LNCaP clone FGC (cell line): ENCODE measurements at regions not wholly inside any gene's neighbourhood (a gene's known extent, or its start where the extent isn't known, plus 50 kb on each side); places are given as distances from the start of the nearest gene placed in this dataset.

Experiments used
- DNase-seq: peaks from one replicate; pipeline ENCODE4 v3.0.0-alpha.2; 2011; ENCODE audit warnings: low read depth
- H3K4me3 ChIP-seq: 2 replicates; pipeline ENCODE4 v1.5.1; 2011; ENCODE audit warnings: mild to moderate bottlenecking, low read depth, low read length, control low read depth
- TF ChIP-seq, protein P1 (sequence below): IDR thresholded peaks from 2 replicates; pipeline ENCODE4 v1.5.1; 2012; ENCODE audit warnings: mild to moderate bottlenecking; ENCODE audit not compliant: control insufficient read depth, insufficient read depth; ENCODE audit errors: extremely low read depth

DNA sequence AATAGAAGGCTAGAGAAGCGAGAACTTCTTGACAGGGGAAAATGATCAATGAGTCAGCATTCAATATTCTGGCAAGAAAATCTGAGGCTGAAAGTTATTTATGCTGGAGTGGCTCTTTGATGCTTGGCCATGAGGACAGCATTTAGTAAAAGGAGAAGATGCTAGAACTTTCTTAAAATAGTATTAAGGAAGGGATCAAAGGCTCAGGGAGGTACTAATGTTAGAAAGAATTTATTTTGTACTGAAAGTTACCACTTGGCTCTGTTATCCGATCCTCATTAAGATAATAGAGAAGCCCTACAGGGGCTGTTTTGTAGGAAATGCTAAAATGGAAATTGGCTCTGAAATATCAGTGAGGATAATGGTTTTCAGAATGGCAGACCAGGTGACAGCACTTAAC, 1774.6 kb upstream of the PCDH20 start:
- no peak for DNase-seq
- TF ChIP-seq, protein P1, sequence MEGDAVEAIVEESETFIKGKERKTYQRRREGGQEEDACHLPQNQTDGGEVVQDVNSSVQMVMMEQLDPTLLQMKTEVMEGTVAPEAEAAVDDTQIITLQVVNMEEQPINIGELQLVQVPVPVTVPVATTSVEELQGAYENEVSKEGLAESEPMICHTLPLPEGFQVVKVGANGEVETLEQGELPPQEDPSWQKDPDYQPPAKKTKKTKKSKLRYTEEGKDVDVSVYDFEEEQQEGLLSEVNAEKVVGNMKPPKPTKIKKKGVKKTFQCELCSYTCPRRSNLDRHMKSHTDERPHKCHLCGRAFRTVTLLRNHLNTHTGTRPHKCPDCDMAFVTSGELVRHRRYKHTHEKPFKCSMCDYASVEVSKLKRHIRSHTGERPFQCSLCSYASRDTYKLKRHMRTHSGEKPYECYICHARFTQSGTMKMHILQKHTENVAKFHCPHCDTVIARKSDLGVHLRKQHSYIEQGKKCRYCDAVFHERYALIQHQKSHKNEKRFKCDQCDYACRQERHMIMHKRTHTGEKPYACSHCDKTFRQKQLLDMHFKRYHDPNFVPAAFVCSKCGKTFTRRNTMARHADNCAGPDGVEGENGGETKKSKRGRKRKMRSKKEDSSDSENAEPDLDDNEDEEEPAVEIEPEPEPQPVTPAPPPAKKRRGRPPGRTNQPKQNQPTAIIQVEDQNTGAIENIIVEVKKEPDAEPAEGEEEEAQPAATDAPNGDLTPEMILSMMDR: no peak
- no peak overlapping the region for H3K4me3 ChIP-seq

- no peak for DNase-seq
- TF ChIP-seq, protein P1: no peak
- H3K4me3 ChIP-seq: no peak overlapping the region
These were observed 1774.1 kb upstream of the PCDH20 start for GRCh38 chr13:63189712-63190111.

GRCh38 chr13:63184693-63185092, 1769.0 kb upstream of the PCDH20 start:
- TF ChIP-seq, protein P1: no peak
- DNase-seq: no peak
- H3K4me3 ChIP-seq: no peak overlapping the region

GRCh38 chr13:63175536-63175935, 1759.9 kb upstream of the PCDH20 start:
- no peak for DNase-seq
- TF ChIP-seq, protein P1: no peak
- H3K4me3 ChIP-seq: no peak overlapping the region

DNA sequence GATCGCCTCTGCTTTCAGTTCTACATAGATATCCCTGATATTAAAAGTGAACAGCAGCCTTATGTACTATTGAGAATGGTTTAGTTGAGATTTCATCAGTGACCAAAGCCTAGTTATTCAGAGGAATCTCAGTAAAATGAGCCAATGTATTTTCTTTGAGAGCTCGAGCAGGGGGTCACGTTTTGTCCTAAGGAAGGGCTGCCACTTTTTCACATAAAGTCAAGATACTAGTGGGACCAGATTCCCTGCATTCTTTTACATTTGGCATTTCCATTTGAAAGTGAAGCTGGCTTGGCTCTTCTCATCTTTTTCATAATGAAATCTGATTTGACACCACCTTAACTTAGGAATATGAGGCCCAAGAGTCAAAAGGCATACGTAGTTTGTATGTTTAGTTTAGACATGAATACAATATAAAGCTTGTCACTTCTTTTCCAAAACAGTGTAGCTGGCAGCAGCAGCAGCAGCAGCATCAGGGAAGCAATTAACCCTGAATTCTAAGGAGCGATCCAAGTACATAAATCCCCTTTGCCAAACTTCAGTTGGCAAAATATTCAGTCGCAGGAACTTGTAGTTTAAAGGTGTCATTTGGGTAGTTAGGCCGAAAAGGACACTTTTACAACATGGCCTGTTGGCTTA, 1752.2 kb upstream of the PCDH20 start:
- DNase-seq: no peak
- H3K4me3 ChIP-seq: no peak overlapping the region
- TF ChIP-seq, protein P1: no peak

DNA sequence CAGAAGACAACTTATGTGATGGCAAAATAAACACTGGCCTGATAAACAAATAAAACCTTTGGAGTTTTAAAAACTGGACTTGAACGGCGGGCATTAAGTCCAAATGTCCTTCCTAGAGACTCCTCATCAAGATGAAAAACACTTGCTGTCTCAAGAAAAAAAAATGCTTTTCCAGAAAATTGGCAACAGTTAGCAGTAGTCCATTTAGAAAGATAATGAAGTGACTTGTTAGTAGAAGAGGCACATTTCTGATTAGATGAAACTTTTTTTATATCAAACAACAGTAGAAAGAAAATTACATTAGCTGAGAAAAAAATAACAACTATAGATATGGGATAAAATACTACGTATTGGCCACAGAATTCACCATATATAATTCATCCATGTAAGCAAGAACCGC, 1750.7 kb upstream of the PCDH20 start:
- TF ChIP-seq, protein P1: no peak
- H3K4me3 ChIP-seq: no peak overlapping the region
- DNase-seq: no peak

DNA sequence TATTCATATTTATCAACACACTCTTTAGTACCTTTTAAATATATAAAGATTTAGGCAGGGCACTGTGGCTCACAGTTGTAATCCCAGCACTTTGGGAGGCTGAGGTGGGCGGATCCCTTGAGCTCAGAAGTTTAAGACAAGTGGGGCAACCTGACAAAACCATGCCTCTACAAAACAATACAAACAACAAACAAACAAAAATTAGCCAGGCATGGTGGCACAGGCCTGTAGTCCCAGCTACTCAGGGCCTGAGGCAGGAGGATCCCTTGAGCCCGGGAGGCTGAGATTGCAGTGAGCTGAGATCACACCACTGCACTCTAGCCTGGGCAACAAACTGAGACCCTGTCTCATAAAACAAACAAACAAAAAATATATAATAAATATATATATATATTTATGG, 1748.3 kb upstream of the PCDH20 start:
- H3K4me3 ChIP-seq: no peak overlapping the region
- TF ChIP-seq, protein P1: no peak
- DNase-seq: no peak
